Tibial nerve (tissue), 3 donors: ENCODE measurements at regions not wholly inside any gene's neighbourhood (a gene's known extent, or its start where the extent isn't known, plus 50 kb on each side); places are given as distances from the start of the nearest gene placed in this dataset.

Experiments used
- CTCF ChIP-seq, 5 experiments: fragments of 200-600 bp in 3 of 5; fragments of 450-650 bp in 2 of 5; sonication (generic) in 3 of 5; IDR thresholded peaks; one replicate each; pipeline ENCODE4 v1.5.1; 2016 to 2019; ENCODE audit warnings: antibody characterized with exemption in 5 of 5, mild to moderate bottlenecking in 3 of 5, moderate library complexity in 2 of 5
- POLR2A ChIP-seq, 2 donors: fragments of 450-650 bp; IDR thresholded peaks; one replicate each; pipeline ENCODE4 v1.6.1; 2017; ENCODE audit warnings: antibody characterized with exemption in 2 of 2, mild to moderate bottlenecking in 2 of 2, moderate library complexity in 2 of 2

- TF ChIP-seq POLR2A (IDR thresholded peaks at IDR 0.05), result no peak
- TF ChIP-seq CTCF (IDR thresholded peaks at IDR 0.05), result no peak
Observed at GRCh38 chr19:28154077-28154476, 1058.9 kb downstream of the UQCRFS1 start.
